Astrocyte (in vitro differentiated cells and primary cell): ENCODE measurements at regions not wholly inside any gene's neighbourhood (a gene's known extent, or its start where the extent isn't known, plus 50 kb on each side); places are given as distances from the start of the nearest gene placed in this dataset.

Experiments used
- EZH2 ChIP-seq: IDR thresholded peaks from 2 replicates; pipeline ENCODE4 v1.6.1; 2012; ENCODE audit warnings: mild to moderate bottlenecking, low read length, inconsistent platforms; ENCODE audit not compliant: insufficient read depth
- TF ChIP-seq, protein P1 (sequence below): IDR thresholded peaks from 2 replicates; pipeline ENCODE4 v1.5.1; 2011; ENCODE audit warnings: low read depth, mild to moderate bottlenecking, inconsistent platforms, low read length, moderate library complexity; ENCODE audit not compliant: insufficient read depth

DNA sequence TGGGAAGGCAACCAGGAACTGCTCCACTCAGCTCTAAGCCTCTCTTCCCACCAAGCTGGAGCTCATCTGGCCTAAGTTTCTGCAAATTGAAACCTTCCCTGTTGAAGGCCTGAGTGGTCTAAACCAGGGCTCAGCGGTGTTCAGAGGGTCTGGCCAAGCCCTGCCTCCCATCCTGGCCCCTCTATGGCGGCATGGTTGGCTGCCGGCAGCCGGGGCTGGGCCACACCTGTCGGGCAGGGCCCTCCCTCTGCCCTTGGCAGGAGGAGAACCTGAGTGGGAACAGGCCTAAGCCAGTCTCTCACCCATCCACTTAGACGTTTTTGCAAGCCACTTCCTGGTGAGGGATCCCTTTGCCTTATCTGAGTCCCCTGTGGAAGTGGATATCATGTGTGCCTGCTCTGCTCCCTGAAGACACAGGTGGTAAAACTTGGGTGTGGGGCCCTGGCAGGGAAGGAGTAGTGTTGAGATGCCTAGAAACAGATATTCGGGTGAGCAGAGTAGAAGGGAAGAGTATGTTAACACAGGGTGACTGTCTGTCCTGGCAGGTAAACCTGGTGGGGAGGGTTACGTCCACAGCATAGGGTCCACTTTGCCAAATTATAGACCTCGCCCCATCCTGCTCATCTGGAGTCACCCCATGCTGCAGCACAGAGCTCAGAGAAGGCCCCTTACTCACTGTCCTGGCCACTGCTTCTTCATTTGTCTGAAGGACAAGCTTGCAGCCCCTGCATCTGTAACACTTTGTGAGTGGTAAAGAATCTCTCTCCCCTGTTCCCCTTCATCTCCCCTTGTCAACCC lies 63.0 kb upstream of the SIX2 start:
- TF ChIP-seq, protein P1, sequence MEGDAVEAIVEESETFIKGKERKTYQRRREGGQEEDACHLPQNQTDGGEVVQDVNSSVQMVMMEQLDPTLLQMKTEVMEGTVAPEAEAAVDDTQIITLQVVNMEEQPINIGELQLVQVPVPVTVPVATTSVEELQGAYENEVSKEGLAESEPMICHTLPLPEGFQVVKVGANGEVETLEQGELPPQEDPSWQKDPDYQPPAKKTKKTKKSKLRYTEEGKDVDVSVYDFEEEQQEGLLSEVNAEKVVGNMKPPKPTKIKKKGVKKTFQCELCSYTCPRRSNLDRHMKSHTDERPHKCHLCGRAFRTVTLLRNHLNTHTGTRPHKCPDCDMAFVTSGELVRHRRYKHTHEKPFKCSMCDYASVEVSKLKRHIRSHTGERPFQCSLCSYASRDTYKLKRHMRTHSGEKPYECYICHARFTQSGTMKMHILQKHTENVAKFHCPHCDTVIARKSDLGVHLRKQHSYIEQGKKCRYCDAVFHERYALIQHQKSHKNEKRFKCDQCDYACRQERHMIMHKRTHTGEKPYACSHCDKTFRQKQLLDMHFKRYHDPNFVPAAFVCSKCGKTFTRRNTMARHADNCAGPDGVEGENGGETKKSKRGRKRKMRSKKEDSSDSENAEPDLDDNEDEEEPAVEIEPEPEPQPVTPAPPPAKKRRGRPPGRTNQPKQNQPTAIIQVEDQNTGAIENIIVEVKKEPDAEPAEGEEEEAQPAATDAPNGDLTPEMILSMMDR: no peak
- no peak for TF ChIP-seq EZH2
